GM18505 (cell line): ENCODE measurements at regions not wholly inside any gene's neighbourhood (a gene's known extent, or its start where the extent isn't known, plus 50 kb on each side); places are given as distances from the start of the nearest gene placed in this dataset.
A peak's percentile ranks its signal among the peaks of the same experiment; 100 is the strongest.
"Not testable (repeated sequence)": the region's sequence is repeated elsewhere in the genome, so short reads cannot be mapped to it uniquely, and the experiment has no call there.

ENCODE experiments used
- ATAC-seq: cut with Tn5 transposase; IDR thresholded peaks from one replicate; pipeline ENCODE4 v1.9.1; 2021; ENCODE audit not compliant: unreplicated experiment
- POLR2A ChIP-seq: IDR thresholded peaks from 4 replicates; pipeline ENCODE4 v1.6.1; 2011; ENCODE audit warnings: borderline replicate concordance; ENCODE audit not compliant: insufficient read depth, insufficient read length; ENCODE audit errors: extremely low read depth

GRCh38 chr10:108560488-108560887 lies 1362.8 kb downstream of the XPNPEP1 start:
- no peak for TF ChIP-seq POLR2A
- no peak for ATAC-seq

GRCh38 chr10:108556186-108556585 lies 1367.1 kb downstream of the XPNPEP1 start:
- TF ChIP-seq POLR2A, result no peak
- ATAC-seq, result no peak

- TF ChIP-seq POLR2A, result no peak
- peak; percentile 82 for ATAC-seq
These were observed 1377.4 kb downstream of the XPNPEP1 start for GRCh38 chr10:108545921-108546320.

GRCh38 chr10:108544500-108545120 lies 1378.7 kb downstream of the XPNPEP1 start:
- peak; percentile 66 for ATAC-seq
- TF ChIP-seq POLR2A, result no peak

GRCh38 chr10:108533551-108533950 lies 1369.0 kb upstream of the SORCS1 start:
- ATAC-seq, result not testable (repeated sequence)

- no peak for ATAC-seq
- TF ChIP-seq POLR2A, result no peak
These were observed 1358.7 kb upstream of the SORCS1 start for GRCh38 chr10:108523016-108523800.

- no peak for TF ChIP-seq POLR2A
- no peak for ATAC-seq
These were observed 1357.5 kb upstream of the SORCS1 start for GRCh38 chr10:108521827-108522492.

- TF ChIP-seq POLR2A, result no peak
- ATAC-seq, result no peak
These were observed 1351.3 kb upstream of the SORCS1 start for GRCh38 chr10:108515821-108516220.

GRCh38 chr10:108500396-108500795 lies 1335.9 kb upstream of the SORCS1 start:
- TF ChIP-seq POLR2A, result no peak
- no peak for ATAC-seq

GRCh38 chr10:108496106-108496505 lies 1331.6 kb upstream of the SORCS1 start:
- ATAC-seq, result no peak
- no peak for TF ChIP-seq POLR2A

- no peak for TF ChIP-seq POLR2A
- no peak for ATAC-seq
These were observed 1326.4 kb upstream of the SORCS1 start for GRCh38 chr10:108490944-108491343.

- no peak for ATAC-seq
- TF ChIP-seq POLR2A, result no peak
These were observed 1306.9 kb upstream of the SORCS1 start for GRCh38 chr10:108471420-108471819.

GRCh38 chr10:108469940-108470339 lies 1305.4 kb upstream of the SORCS1 start:
- TF ChIP-seq POLR2A, result no peak
- no peak for ATAC-seq
